Prostate gland (tissue), 2 donors: ENCODE measurements at regions not wholly inside any gene's neighbourhood (a gene's known extent, or its start where the extent isn't known, plus 50 kb on each side); places are given as distances from the start of the nearest gene placed in this dataset.

Source experiments
- DNase-seq: peaks from one replicate; pipeline ENCODE4 v3.0.0-alpha.2; 2019; ENCODE audit warnings: low spot score
- H3K27ac ChIP-seq, 2 donors: fragments of 200-600 bp; sonication (generic); 2 replicates each; pipeline ENCODE4 v1.5.1; 2017 to 2019
- H3K27me3 ChIP-seq: fragments of 200-600 bp; sonication (generic); replicated peaks from 2 replicates; pipeline ENCODE4 v1.5.1; 2019; ENCODE audit not compliant: insufficient read depth
- H3K36me3 ChIP-seq, 2 donors: fragments of 200-600 bp; sonication (generic); 1 replicate in 1 of 2; 2 replicates in 1 of 2; pipeline versions ENCODE4 v1.5.1 to v1.8.1; 2017 to 2019
- H3K4me1 ChIP-seq: fragments of 200-600 bp; sonication (generic); replicated peaks from 2 replicates; pipeline ENCODE4 v1.5.1; 2019
- H3K4me3 ChIP-seq, 2 donors: fragments of 200-600 bp; sonication (generic); 2 replicates each; pipeline ENCODE4 v1.5.1; 2017 to 2019
- H3K9me3 ChIP-seq: fragments of 200-600 bp; sonication (generic); 2 replicates; pipeline ENCODE4 v1.5.1; 2017
- POLR2A ChIP-seq: fragments of 450-650 bp; IDR thresholded peaks from one replicate; pipeline ENCODE4 v1.6.1; 2016; ENCODE audit warnings: antibody characterized with exemption, mild to moderate bottlenecking
- POLR2AphosphoS5 ChIP-seq: sonication (generic); formaldehyde crosslinking; IDR thresholded peaks from one replicate; pipeline ENCODE4 v1.6.1; 2017; ENCODE audit warnings: antibody characterized with exemption
- WGBS: methylation state at CpG from one replicate; pipeline ENCODE4 v1.1.5; 2018; 5-methylcytosine and 5-hydroxymethylcytosine counted together
- intact Hi-C: fragments of 100-400 bp; cut with DNase I; formaldehyde crosslinking; loops from one replicate; pipeline ENCODE4 v1.14.2; 2022
- TF ChIP-seq, protein P1 (sequence below), 4 experiments: fragments of 200-600 bp in 2 of 4; fragments of 450-650 bp in 2 of 4; sonication (generic) in 2 of 4; IDR thresholded peaks; 1 replicate in 3 of 4; 2 replicates in 1 of 4; pipeline ENCODE4 v1.5.1; 2016 to 2019; ENCODE audit warnings: antibody characterized with exemption in 4 of 4, mild to moderate bottlenecking in 2 of 4, moderate library complexity in 2 of 4

DNA sequence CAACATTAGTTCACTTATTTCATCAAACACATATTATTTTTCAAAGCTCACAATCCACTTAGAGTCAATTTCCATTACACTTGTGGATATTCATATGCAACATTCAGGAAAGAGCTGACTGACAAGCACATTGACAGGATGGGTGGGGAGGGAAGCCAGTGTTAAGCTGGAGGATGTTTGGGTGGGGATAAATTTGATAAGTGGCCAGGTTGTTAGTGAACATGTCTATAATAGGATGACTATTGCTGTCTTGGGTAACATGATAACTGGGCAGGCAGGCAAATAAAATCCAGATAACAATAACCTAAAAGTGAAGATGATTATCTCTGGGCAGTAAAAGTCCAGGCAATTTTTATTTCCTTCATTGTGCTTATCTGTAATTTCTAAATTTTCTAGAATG lies 73.8 kb upstream of the OSBPL8 start:
- intact Hi-C loops: no loop called here
- H3K36me3 ChIP-seq: no peaks in the 10 kb centered on the region
- DNase-seq: no peak
- H3K4me1 ChIP-seq: no peaks in the 10 kb centered on the region
- H3K9me3 ChIP-seq: no peaks in the 10 kb centered on the region
- H3K27ac ChIP-seq: no peak overlapping the region
- no peak for TF ChIP-seq POLR2A
- no peak for TF ChIP-seq POLR2AphosphoS5
- TF ChIP-seq, protein P1, sequence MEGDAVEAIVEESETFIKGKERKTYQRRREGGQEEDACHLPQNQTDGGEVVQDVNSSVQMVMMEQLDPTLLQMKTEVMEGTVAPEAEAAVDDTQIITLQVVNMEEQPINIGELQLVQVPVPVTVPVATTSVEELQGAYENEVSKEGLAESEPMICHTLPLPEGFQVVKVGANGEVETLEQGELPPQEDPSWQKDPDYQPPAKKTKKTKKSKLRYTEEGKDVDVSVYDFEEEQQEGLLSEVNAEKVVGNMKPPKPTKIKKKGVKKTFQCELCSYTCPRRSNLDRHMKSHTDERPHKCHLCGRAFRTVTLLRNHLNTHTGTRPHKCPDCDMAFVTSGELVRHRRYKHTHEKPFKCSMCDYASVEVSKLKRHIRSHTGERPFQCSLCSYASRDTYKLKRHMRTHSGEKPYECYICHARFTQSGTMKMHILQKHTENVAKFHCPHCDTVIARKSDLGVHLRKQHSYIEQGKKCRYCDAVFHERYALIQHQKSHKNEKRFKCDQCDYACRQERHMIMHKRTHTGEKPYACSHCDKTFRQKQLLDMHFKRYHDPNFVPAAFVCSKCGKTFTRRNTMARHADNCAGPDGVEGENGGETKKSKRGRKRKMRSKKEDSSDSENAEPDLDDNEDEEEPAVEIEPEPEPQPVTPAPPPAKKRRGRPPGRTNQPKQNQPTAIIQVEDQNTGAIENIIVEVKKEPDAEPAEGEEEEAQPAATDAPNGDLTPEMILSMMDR (IDR thresholded peaks at IDR 0.05): no peak
- H3K27me3 ChIP-seq: no peaks in the 10 kb centered on the region
- no peak overlapping the region for H3K4me3 ChIP-seq

DNA sequence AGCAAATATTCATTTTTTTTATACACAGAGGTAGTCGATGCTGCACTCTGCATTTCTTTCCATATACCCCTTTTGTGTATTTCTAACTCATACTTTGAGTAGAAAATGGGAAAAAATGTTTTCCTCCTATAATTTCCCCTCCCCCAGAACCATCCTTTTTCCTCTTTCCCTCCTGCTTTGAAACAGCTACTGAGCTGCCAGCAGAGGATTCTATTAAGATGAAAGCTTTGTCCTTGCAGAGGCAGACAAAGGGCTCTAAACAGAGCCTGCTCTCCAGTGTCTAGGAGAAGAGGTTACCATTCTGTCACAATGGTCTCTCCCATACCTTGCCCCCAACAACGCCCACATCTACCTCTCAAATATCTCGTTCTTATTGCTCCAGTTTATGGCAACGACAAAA lies 74.6 kb upstream of the OSBPL8 start:
- H3K27me3 ChIP-seq: no peaks in the 10 kb centered on the region
- DNase-seq: no peak
- TF ChIP-seq, protein P1 (IDR thresholded peaks at IDR 0.05): no peak
- H3K9me3 ChIP-seq: no peaks in the 10 kb centered on the region
- H3K36me3 ChIP-seq: no peaks in the 10 kb centered on the region
- intact Hi-C loops: no loop called here
- no peak overlapping the region for H3K4me3 ChIP-seq
- H3K27ac ChIP-seq: no peak overlapping the region
- WGBS: 71% methylated on average over 4 of the region's 4 CpGs
- H3K4me1 ChIP-seq: no peaks in the 10 kb centered on the region

DNA sequence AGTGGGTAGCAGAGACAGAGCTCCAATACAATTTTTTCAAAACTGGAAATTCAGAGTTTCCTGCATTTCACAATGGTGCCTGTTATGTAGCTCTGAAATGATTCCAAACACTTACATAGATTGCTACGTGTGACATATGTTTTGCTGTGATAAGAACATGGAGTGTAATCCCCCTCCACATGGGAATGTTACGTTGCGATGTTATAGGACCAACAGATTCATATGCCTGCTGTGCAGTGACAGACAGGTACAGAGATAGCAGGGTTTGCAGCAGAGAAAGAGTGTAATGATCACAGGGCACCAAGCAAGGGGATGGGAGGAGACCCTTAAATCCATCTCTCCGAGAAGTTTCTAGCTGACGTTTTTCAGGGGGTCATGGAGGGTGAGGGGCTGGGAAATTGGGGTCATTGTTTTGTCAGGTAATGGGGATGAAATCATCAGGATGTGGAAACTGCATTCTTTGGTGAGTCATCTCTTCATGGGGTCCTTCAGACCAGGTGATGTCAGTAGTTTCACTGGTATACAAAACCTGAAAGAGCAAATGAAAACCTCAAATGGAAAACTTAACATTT lies 76.6 kb upstream of the OSBPL8 start:
- intact Hi-C loops: no loop called here

DNA sequence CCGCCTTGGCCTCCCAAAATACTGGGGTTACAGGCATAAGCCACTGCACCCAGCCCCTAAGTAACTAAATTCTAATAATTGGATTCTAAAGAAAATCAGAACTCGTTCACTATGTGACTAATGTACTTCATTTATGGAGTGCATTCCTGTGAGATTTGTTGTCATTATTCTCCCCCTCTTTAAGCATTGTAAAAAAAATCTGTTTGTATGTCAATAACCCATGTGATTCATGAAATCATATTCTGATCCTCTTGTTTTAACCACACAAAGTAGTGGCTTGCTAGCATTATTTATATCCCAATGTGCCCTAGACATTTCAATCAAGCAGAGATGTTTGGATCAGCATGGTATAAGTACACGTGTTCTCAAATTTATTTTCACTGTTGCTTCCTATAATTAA lies 78.2 kb upstream of the OSBPL8 start:
- H3K36me3 ChIP-seq: no peaks in the 10 kb centered on the region
- TF ChIP-seq POLR2AphosphoS5: no peak
- TF ChIP-seq, protein P1 (IDR thresholded peaks at IDR 0.05): no peak
- TF ChIP-seq POLR2A: no peak
- intact Hi-C loops: no loop called here
- H3K27ac ChIP-seq: no peak overlapping the region
- no peaks in the 10 kb centered on the region for H3K4me1 ChIP-seq
- no peak overlapping the region for H3K4me3 ChIP-seq
- no peaks in the 10 kb centered on the region for H3K27me3 ChIP-seq
- DNase-seq: no peak
- no peaks in the 10 kb centered on the region for H3K9me3 ChIP-seq
- WGBS: 88% methylated on average over 3 of the region's 3 CpGs

More for the DNA sequence above, 76.6 kb upstream of the OSBPL8 start:
- no peaks in the 10 kb centered on the region for H3K27me3 ChIP-seq
- no peak for DNase-seq
- no peaks in the 10 kb centered on the region for H3K9me3 ChIP-seq
- H3K36me3 ChIP-seq: no peaks in the 10 kb centered on the region
- TF ChIP-seq POLR2A (no peak), POLR2AphosphoS5 (no peak)
- TF ChIP-seq, protein P1 (IDR thresholded peaks at IDR 0.05): no peak
- H3K4me3 ChIP-seq: no peak overlapping the region
- H3K27ac ChIP-seq: no peak overlapping the region
- no peaks in the 10 kb centered on the region for H3K4me1 ChIP-seq
- WGBS: 75% methylated on average over 5 of the region's 5 CpGs

DNA sequence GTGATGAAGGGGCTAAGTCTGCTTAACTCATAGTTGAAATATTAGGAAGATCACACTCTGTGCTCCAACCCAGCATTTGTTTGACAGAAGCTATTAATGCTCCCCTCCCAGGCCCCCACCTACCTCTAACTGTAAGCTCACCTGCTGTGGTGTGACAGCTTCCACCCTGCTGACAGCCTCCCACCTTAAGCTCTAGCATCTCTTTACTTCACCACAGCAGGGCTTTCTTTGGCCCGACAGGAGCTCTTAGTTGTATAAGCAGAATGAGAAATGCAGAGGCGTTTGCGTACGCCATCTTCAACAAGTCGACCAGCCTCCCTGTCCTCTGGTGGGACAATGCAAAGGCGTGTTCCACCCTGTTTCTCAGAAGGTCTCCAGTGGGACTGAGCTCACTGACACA lies 80.1 kb upstream of the OSBPL8 start:
- WGBS: 81% methylated on average over 6 of the region's 6 CpGs
- intact Hi-C loops: no loop called here
- no peaks in the 10 kb centered on the region for H3K27me3 ChIP-seq
- no peak overlapping the region for H3K4me3 ChIP-seq
- no peaks in the 10 kb centered on the region for H3K9me3 ChIP-seq
- TF ChIP-seq POLR2A (no peak), POLR2AphosphoS5 (no peak)
- TF ChIP-seq, protein P1 (IDR thresholded peaks at IDR 0.05): no peak
- no peaks in the 10 kb centered on the region for H3K4me1 ChIP-seq
- H3K36me3 ChIP-seq: no peaks in the 10 kb centered on the region
- DNase-seq: no peak
- H3K27ac ChIP-seq: no peak overlapping the region
